Naive B cell (primary cell): ENCODE measurements at regions not wholly inside any gene's neighbourhood (a gene's known extent, or its start where the extent isn't known, plus 50 kb on each side); places are given as distances from the start of the nearest gene placed in this dataset.

ENCODE experiments used
- ATAC-seq, 2 donors: fragments of 150-1000 bp; cut with Tn5 transposase; 2 replicates each; pipeline ENCODE4 v1.10.0; 2021; ENCODE audit warnings: low read depth in 2 of 2, mild to moderate bottlenecking in 2 of 2, moderate library complexity in 2 of 2
- DNase-seq: peaks from one replicate; pipeline ENCODE4 v3.0.0; 2022
- H3K27ac Mint-ChIP-seq, 6 donors: one replicate each; pipeline ENCODE4 v1.8.0; 2020 to 2022; ENCODE audit warnings: mild to moderate bottlenecking in 6 of 6, mixed read lengths in 6 of 6, moderate library complexity in 5 of 6, inconsistent platforms in 2 of 6
- H3K27me3 Mint-ChIP-seq, 3 donors: one replicate each; pipeline ENCODE4 v1.8.0; 2021 to 2022; ENCODE audit warnings: mixed read lengths in 3 of 3, mild to moderate bottlenecking in 1 of 3
- H3K36me3 Mint-ChIP-seq, 2 donors: one replicate each; pipeline ENCODE4 v1.8.0; 2020 to 2022; ENCODE audit warnings: mixed read lengths in 2 of 2, inconsistent platforms in 1 of 2, mild to moderate bottlenecking in 1 of 2
- H3K4me1 Mint-ChIP-seq, 3 donors: one replicate each; pipeline ENCODE4 v1.8.0; 2020 to 2022; ENCODE audit warnings: mixed read lengths in 3 of 3, inconsistent platforms in 1 of 3, mild to moderate bottlenecking in 1 of 3, moderate library complexity in 1 of 3
- H3K4me3 Mint-ChIP-seq, 8 donors: one replicate each; pipeline ENCODE4 v1.8.0; 2020 to 2022; ENCODE audit warnings: mild to moderate bottlenecking in 8 of 8, mixed read lengths in 8 of 8, moderate library complexity in 8 of 8, inconsistent platforms in 2 of 8
- H3K9me3 Mint-ChIP-seq, 7 donors: one replicate each; pipeline ENCODE4 v1.8.0; 2020 to 2022; ENCODE audit warnings: mixed read lengths in 7 of 7, mild to moderate bottlenecking in 5 of 7, inconsistent platforms in 2 of 7, moderate library complexity in 1 of 7

GRCh38 chr3:105174017-105174615, 192.6 kb upstream of the ALCAM start:
- ATAC-seq (no peak), DNase-seq (no peak)
- no peaks in the 10 kb centered on the region for H3K27me3 Mint-ChIP-seq
- H3K36me3 Mint-ChIP-seq, result no peaks in the 10 kb centered on the region
- no peak overlapping the region for H3K27ac Mint-ChIP-seq
- peak overlapping the region in 1 of 8 donors; percentile 2 for H3K4me3 Mint-ChIP-seq
- no peaks in the 10 kb centered on the region for H3K4me1 Mint-ChIP-seq
- H3K9me3 Mint-ChIP-seq, result no peaks in the 10 kb centered on the region

GRCh38 chr3:105177576-105177975, 189.1 kb upstream of the ALCAM start:
- Mint-ChIP-seq H3K36me3 (no peaks in the 10 kb centered on the region), H3K9me3 (no peaks in the 10 kb centered on the region), H3K27me3 (no peaks in the 10 kb centered on the region), H3K4me1 (no peaks in the 10 kb centered on the region), H3K4me3 (no peak overlapping the region), H3K27ac (no peak overlapping the region)
- no peak for DNase-seq
- no peak for ATAC-seq

GRCh38 chr3:105187344-105187743, 179.4 kb upstream of the ALCAM start:
- no peaks in the 10 kb centered on the region for H3K36me3 Mint-ChIP-seq
- no peak overlapping the region for H3K27ac Mint-ChIP-seq
- no peak for ATAC-seq
- no peaks in the 10 kb centered on the region for H3K27me3 Mint-ChIP-seq
- peaks cover 0 to 20% (median 13%) of the 10 kb centered on the region in 7 donors for H3K9me3 Mint-ChIP-seq
- DNase-seq, result no peak
- H3K4me3 Mint-ChIP-seq, result no peak overlapping the region
- H3K4me1 Mint-ChIP-seq, result no peaks in the 10 kb centered on the region

GRCh38 chr3:105195260-105195659, 171.4 kb upstream of the ALCAM start:
- Mint-ChIP-seq H3K4me3 (no peak overlapping the region), H3K36me3 (no peaks in the 10 kb centered on the region), H3K27ac (no peak overlapping the region), H3K4me1 (no peaks in the 10 kb centered on the region), H3K27me3 (no peaks in the 10 kb centered on the region), H3K9me3 (peaks cover 0 to 12% (median 3%) of the 10 kb centered on the region in 7 donors)
- DNase-seq (no peak), ATAC-seq (no peak)

- Mint-ChIP-seq H3K9me3 (peaks cover 0 to 2% (median under 1%) of the 10 kb centered on the region in 7 donors), H3K4me1 (no peaks in the 10 kb centered on the region), H3K4me3 (no peak overlapping the region), H3K27me3 (no peaks in the 10 kb centered on the region), H3K36me3 (no peaks in the 10 kb centered on the region), H3K27ac (no peak overlapping the region)
- ATAC-seq (no peak), DNase-seq (no peak)
Observed at GRCh38 chr3:105197863-105198262, 168.8 kb upstream of the ALCAM start.

- Mint-ChIP-seq H3K36me3 (no peaks in the 10 kb centered on the region), H3K9me3 (peaks cover 0 to 4% (median 0%) of the 10 kb centered on the region in 7 donors), H3K4me1 (no peaks in the 10 kb centered on the region), H3K4me3 (no peak overlapping the region), H3K27ac (no peak overlapping the region), H3K27me3 (no peaks in the 10 kb centered on the region)
- DNase-seq (no peak), ATAC-seq (no peak)
Observed at GRCh38 chr3:105199217-105199616, 167.5 kb upstream of the ALCAM start.

GRCh38 chr3:105210141-105210540, 156.6 kb upstream of the ALCAM start:
- H3K4me3 Mint-ChIP-seq, result no peak overlapping the region
- no peak for ATAC-seq
- DNase-seq, result no peak
- H3K27ac Mint-ChIP-seq, result no peak overlapping the region
- H3K36me3 Mint-ChIP-seq, result no peaks in the 10 kb centered on the region
- no peaks in the 10 kb centered on the region for H3K9me3 Mint-ChIP-seq
- H3K27me3 Mint-ChIP-seq, result no peaks in the 10 kb centered on the region
- no peaks in the 10 kb centered on the region for H3K4me1 Mint-ChIP-seq

- H3K27ac Mint-ChIP-seq, result no peak overlapping the region
Observed at GRCh38 chr3:105214590-105214989, 152.1 kb upstream of the ALCAM start.

GRCh38 chr3:105222568-105223093, 144.1 kb upstream of the ALCAM start:
- Mint-ChIP-seq H3K9me3 (peaks cover 0 to 4% (median 0%) of the 10 kb centered on the region in 7 donors), H3K4me3 (no peak overlapping the region), H3K27ac (peak overlapping the region in 1 of 6 donors; percentile 66), H3K27me3 (no peaks in the 10 kb centered on the region), H3K36me3 (no peaks in the 10 kb centered on the region), H3K4me1 (no peaks in the 10 kb centered on the region)
- ATAC-seq, result no peak
- no peak for DNase-seq

More at GRCh38 chr3:105214590-105214989, 152.1 kb upstream of the ALCAM start:
- peaks cover 0 to 8% (median 0%) of the 10 kb centered on the region in 7 donors for H3K9me3 Mint-ChIP-seq
- H3K36me3 Mint-ChIP-seq, result no peaks in the 10 kb centered on the region
- H3K4me1 Mint-ChIP-seq, result no peaks in the 10 kb centered on the region
- no peak overlapping the region for H3K4me3 Mint-ChIP-seq
- ATAC-seq, result no peak
- no peaks in the 10 kb centered on the region for H3K27me3 Mint-ChIP-seq
- no peak for DNase-seq

- DNase-seq (no peak), ATAC-seq (no peak)
- peaks cover 0 to 4% (median 0%) of the 10 kb centered on the region in 7 donors for H3K9me3 Mint-ChIP-seq
- no peaks in the 10 kb centered on the region for H3K4me1 Mint-ChIP-seq
- H3K4me3 Mint-ChIP-seq, result no peak overlapping the region
- no peak overlapping the region for H3K27ac Mint-ChIP-seq
- H3K27me3 Mint-ChIP-seq, result no peaks in the 10 kb centered on the region
- H3K36me3 Mint-ChIP-seq, result no peaks in the 10 kb centered on the region
Observed at GRCh38 chr3:105223815-105224214, 142.9 kb upstream of the ALCAM start.

GRCh38 chr3:105228696-105229095, 138.0 kb upstream of the ALCAM start:
- no peak for ATAC-seq
- no peak for DNase-seq
- no peaks in the 10 kb centered on the region for H3K36me3 Mint-ChIP-seq
- no peaks in the 10 kb centered on the region for H3K4me1 Mint-ChIP-seq
- H3K9me3 Mint-ChIP-seq, result peaks cover 0 to 7% (median 0%) of the 10 kb centered on the region in 7 donors
- H3K27ac Mint-ChIP-seq, result no peak overlapping the region
- no peak overlapping the region for H3K4me3 Mint-ChIP-seq
- H3K27me3 Mint-ChIP-seq, result no peaks in the 10 kb centered on the region

- ATAC-seq (no peak), DNase-seq (no peak)
- H3K4me3 Mint-ChIP-seq, result no peak overlapping the region
- no peaks in the 10 kb centered on the region for H3K4me1 Mint-ChIP-seq
- peaks cover 0 to 7% (median 0%) of the 10 kb centered on the region in 7 donors for H3K9me3 Mint-ChIP-seq
- H3K27me3 Mint-ChIP-seq, result no peaks in the 10 kb centered on the region
- H3K36me3 Mint-ChIP-seq, result no peaks in the 10 kb centered on the region
- H3K27ac Mint-ChIP-seq, result no peak overlapping the region
Observed at GRCh38 chr3:105232553-105232952, 134.2 kb upstream of the ALCAM start.

GRCh38 chr3:105233010-105233409, 133.7 kb upstream of the ALCAM start:
- H3K27ac Mint-ChIP-seq, result no peak overlapping the region
- H3K36me3 Mint-ChIP-seq, result no peaks in the 10 kb centered on the region
- H3K27me3 Mint-ChIP-seq, result no peaks in the 10 kb centered on the region
- DNase-seq (no peak), ATAC-seq (no peak)
- no peaks in the 10 kb centered on the region for H3K4me1 Mint-ChIP-seq
- peaks cover 0 to 7% (median 0%) of the 10 kb centered on the region in 7 donors for H3K9me3 Mint-ChIP-seq
- H3K4me3 Mint-ChIP-seq, result no peak overlapping the region

GRCh38 chr3:105235221-105235620, 131.5 kb upstream of the ALCAM start:
- Mint-ChIP-seq H3K36me3 (no peaks in the 10 kb centered on the region), H3K4me1 (no peaks in the 10 kb centered on the region), H3K4me3 (no peak overlapping the region), H3K27ac (no peak overlapping the region), H3K27me3 (no peaks in the 10 kb centered on the region), H3K9me3 (peaks cover 0 to 1% (median 0%) of the 10 kb centered on the region in 7 donors)
- no peak for DNase-seq
- no peak for ATAC-seq
